ENCODE measurements at regions not wholly inside any gene's neighbourhood (a gene's known extent, or its start where the extent isn't known, plus 50 kb on each side); places are given as distances from the start of the nearest gene placed in this dataset.

DNA sequence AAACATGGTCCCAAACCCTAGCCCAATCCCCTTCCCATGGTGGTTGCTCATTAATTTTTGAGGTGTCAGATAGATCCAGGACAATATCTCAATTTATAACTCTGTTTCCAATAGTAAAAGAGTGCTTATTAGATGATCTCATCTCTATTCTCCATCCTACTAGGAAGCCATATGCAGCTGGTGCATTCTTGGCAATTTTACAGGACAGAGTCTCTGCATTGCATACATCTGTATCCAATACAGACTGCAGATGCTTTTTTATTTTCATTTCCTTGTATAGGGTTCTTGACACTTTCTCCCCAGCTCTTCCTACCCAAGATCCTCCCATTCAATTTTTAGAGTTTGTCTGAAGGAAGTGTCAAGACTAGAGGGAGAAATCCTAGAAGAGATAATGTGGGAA is 194.8 kb upstream of the DPH6 start:
- no peak for DNase-seq (ENCODE audit: low spot score)
- no peak for TF ChIP-seq CTCF (IDR thresholded peaks at IDR 0.05; ENCODE audit: extremely low read depth, missing control alignments)

DNA sequence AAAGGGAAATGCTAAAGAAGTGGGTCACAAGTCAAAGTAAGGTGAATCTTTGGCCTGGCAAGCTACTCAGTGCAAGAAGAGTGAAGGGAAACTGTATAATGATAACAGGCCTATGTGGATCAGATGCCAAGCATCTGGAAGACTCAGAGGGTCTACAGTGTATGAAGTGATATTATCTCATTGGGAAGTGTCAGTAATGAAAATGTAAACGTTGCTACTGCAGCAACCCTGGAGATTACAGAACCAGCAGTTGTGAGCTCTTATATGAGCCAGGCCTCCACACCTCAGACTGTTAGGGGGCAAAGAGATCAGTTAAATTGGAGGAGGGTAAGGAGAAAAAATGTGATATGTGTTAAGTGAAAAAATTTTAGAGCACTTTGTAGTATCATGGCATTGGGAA is 195.4 kb upstream of the DPH6 start:
- no peak for TF ChIP-seq CTCF (IDR thresholded peaks at IDR 0.05; ENCODE audit: extremely low read depth, missing control alignments)
- DNase-seq (ENCODE audit: low spot score), result no peak

- no peak for TF ChIP-seq CTCF (IDR thresholded peaks at IDR 0.05; ENCODE audit: extremely low read depth, missing control alignments)
- no peak for DNase-seq (ENCODE audit: low spot score)
Measured at GRCh38 chr15:35741881-35742280, 195.9 kb upstream of the DPH6 start.

- no peak for TF ChIP-seq CTCF (IDR thresholded peaks at IDR 0.05; ENCODE audit: extremely low read depth, missing control alignments)
- no peak for DNase-seq (ENCODE audit: low spot score)
Measured at GRCh38 chr15:35743321-35743720, 197.4 kb upstream of the DPH6 start.

DNA sequence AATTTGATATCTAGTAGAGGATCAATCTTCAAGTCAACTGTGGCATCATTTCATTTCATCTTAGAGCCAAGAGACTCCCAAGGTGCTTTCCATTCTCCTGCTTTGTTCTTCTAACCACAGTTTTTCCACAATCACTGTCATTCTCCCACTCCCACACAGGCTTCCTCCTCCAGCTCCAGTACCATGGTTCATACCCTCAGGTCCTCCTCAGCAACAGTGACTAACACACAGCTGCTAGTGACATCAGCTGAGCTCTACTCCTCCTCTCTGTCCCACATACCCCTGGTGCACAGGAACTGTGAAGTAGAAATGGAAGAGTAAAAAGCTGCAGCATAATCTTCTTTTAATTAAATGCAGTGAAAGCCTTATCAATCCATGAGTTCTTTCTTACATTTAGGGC is 200.2 kb upstream of the DPH6 start:
- DNase-seq (ENCODE audit: low spot score), result no peak

DNA sequence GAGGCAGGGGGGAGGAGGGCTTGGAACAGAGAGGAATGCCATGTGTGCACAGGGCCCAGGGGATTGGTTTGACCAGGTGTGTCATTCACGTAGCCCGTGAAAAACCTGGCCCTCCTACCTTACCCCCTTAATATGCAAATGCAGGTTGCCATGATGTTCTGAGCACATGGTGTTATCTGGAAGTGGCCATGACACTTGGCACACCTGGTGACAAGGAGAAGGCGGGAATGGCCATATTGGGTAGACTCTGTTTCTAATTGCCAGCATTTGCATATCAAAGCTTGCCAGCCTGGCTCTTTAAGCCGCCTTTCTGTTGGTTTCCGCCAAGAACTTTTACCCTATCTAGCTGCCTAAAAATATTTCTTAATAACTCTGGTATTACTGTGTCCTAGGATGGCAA is 202.1 kb upstream of the DPH6 start:
- DNase-seq (ENCODE audit: low spot score), result no peak
- TF ChIP-seq CTCF (IDR thresholded peaks at IDR 0.05; ENCODE audit: extremely low read depth, missing control alignments), result no peak

More for the DNA sequence above, 200.2 kb upstream of the DPH6 start:
- no peak for TF ChIP-seq CTCF (IDR thresholded peaks at IDR 0.05; ENCODE audit: extremely low read depth, missing control alignments)

GRCh38 chr15:35750051-35750450 is 204.1 kb upstream of the DPH6 start:
- no peak for TF ChIP-seq CTCF (IDR thresholded peaks at IDR 0.05; ENCODE audit: extremely low read depth, missing control alignments)
- no peak for DNase-seq (ENCODE audit: low spot score)

Measured in GM20000 (cell line).